ENCODE measurements at regions not wholly inside any gene's neighbourhood (a gene's known extent, or its start where the extent isn't known, plus 50 kb on each side); places are given as distances from the start of the nearest gene placed in this dataset.
"Not testable (repeated sequence)": the region's sequence is repeated elsewhere in the genome, so short reads cannot be mapped to it uniquely, and the experiment has no call there.

- DNase-seq, result not testable (repeated sequence)
These were observed 212.3 kb upstream of the LRRC61 start for GRCh38 chr7:150110882-150111281.

DNA sequence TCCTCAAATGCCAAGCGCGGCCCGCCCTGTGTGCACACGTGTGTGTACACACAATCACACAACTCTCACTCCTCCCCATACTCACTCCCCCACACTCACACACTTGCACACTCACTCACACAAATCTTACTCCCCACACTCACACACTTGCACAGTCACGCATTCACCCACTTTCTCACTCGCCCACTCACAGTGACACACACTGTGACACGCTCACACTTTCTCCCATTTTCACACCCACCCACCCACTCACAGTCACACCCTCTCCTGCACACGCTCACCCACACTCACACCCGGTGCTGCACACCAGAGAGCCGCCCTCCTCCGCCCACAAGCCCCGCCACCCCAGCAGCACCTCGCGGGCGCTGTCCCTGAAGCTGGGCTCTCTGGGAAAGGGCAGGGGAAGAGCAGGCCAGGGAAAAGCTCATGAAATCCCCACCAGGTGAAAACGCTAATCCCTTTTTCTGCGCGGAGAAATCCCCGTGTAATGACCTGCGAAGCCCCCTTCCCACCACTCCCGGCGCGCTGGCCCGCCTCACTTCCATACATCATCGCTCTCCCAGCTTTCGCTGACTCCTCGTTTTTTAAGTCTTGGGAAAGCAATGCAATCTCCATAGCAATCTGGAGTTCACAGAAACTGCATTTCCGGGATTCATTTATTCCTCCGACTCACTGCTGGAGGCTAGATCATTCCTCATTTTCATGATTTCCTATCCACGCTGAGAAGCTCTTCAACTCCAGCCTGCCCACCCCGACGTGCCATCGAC is 211.6 kb upstream of the LRRC61 start:
- DNase-seq, result not testable (repeated sequence)

- DNase-seq, result not testable (repeated sequence)
These were observed 209.9 kb upstream of the LRRC61 start for GRCh38 chr7:150113301-150113700.

DNA sequence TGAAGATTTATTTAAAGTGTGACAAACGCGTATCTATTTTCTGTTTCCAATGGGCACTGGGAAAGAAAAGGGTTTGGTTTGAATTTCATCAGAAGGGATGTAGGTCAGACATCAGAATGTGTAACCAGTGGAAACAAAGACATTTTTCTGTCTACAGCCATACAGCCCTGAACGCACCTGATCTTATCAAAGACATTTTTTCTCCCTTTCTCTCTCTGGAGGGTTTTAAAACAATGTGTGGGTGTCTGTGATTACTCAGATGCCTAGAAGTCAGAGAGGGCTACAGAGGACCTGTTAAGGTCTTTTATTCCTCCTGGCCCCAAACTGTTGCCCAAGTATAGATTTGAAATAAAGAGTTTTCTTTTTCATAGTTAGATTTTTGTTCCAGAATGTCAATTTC is 208.6 kb upstream of the LRRC61 start:
- DNase-seq, result not testable (repeated sequence)

GRCh38 chr7:150119966-150120365 is 203.2 kb upstream of the LRRC61 start:
- DNase-seq, result not testable (repeated sequence)

- not testable (repeated sequence) for DNase-seq
These were observed 197.3 kb upstream of the LRRC61 start for GRCh38 chr7:150125831-150126230.

- not testable (repeated sequence) for DNase-seq
These were observed 188.7 kb upstream of the LRRC61 start for GRCh38 chr7:150134451-150134850.

DNA sequence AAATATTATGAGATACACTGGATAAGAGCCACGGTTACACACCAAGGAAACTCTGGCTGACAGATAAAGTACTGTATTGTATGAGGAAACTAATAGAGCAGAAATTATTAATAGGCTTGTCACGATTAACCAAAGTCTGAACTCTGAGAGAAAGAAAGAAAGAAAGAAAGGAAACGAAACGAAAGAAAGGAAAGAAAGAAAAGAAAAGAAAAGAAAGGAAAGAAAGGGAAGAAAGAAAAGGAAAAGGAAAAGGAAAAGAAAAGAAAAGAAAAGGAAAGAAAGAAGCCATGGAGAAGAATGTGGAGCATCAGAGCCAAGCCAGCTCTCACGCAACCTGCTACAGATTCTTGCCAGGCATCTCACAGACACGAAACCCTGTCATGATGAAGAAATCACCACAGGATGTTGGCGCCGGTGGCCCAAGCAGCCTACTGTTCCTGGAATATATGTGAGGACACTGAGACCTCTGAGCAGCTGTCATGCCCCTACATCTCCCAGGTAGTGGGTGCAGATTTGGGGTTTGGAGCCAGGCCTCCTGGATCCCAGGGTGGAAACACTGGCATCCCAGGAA is 187.4 kb upstream of the LRRC61 start:
- DNase-seq, result not testable (repeated sequence)

- not testable (repeated sequence) for DNase-seq
These were observed 183.3 kb upstream of the LRRC61 start for GRCh38 chr7:150139840-150140239.

GRCh38 chr7:150141525-150142345 is 181.4 kb upstream of the LRRC61 start:
- DNase-seq, result not testable (repeated sequence)

DNA sequence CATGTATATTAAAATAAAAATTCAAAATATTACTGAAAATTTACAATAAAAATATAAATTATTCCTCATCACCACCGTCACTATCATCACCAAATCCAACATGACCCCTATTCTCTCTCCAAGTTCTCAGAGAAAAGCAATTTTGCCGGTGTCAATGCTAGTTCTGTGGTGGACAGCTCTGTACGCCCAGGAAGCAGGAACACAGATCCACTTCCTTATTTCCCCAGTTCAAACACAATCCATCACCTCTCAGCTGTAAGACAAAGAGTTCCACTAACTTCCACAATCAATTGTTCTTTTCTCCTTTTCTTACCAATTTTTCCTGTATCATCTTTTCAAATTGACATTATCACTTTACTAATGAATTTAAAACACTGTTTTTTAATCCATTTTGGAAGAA is 177.0 kb upstream of the LRRC61 start:
- DNase-seq, result not testable (repeated sequence)

- not testable (repeated sequence) for DNase-seq
These were observed 175.6 kb upstream of the LRRC61 start for GRCh38 chr7:150147524-150147923.

DNA sequence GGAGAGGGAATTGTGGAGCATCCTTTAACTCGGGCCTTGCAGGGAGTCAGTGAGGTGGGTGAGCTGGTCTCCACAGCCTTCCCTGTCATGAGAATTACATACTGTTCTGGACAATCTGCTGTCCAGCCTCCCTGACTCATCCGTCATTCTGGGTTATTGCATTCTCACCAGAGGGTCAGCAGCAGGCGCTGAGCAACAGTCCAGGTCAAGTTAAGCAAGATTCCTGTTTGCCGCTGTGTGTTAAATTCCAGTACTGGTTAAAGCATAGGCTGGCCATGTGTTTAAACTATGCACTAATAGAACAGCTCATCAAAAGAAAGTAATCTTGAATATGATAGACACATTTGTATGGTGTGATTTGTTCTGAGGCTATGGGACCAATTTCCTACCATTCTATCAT is 167.1 kb upstream of the LRRC61 start:
- not testable (repeated sequence) for DNase-seq

DNA sequence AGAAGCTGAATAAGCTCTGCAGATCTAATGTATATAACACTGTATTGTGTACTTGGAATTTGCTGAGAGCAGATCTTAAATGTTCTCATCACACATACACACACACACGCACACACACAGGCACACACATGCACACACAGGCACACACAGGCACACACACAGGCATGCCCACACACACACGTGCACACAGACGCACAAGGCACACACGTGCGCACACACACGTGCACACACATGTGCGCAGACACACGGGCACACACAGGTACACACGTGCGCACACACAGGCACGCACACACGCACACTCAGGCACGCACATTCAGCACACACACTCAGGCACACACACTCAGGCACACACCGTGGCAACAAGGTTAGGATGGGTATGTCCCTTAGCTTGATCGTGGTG is 164.5 kb upstream of the LRRC61 start:
- not testable (repeated sequence) for DNase-seq

GRCh38 chr7:150169515-150169914 is 153.6 kb upstream of the LRRC61 start:
- DNase-seq, result not testable (repeated sequence)

DNA sequence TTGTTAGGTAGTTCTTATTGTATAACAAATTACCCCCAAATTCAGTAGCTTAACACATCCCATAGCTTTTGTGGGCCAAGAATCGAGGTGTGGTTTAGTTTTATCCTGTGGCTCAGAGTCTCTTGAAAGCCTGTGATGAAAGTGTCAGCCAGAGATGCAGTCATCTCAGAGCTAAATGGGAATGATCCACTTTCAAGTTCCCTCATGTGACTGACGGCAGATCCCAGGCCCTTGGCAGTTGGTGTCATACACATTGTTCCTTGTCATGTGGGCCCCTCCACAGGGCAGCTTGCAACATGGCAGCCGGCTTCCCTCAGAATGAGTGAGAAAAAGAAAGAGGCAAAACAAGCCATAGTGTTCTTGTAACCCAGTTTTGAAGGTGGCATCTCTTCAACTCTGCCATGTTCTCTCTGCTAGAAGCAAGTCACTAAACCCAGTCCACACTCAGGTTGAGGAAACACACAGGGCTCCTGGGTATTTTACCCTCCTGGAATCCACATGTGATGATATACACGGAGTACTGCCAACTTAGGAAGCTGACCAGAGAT is 153.1 kb upstream of the LRRC61 start:
- not testable (repeated sequence) for DNase-seq

GRCh38 chr7:150183602-150184001 is 139.6 kb upstream of the LRRC61 start:
- not testable (repeated sequence) for DNase-seq

DNA sequence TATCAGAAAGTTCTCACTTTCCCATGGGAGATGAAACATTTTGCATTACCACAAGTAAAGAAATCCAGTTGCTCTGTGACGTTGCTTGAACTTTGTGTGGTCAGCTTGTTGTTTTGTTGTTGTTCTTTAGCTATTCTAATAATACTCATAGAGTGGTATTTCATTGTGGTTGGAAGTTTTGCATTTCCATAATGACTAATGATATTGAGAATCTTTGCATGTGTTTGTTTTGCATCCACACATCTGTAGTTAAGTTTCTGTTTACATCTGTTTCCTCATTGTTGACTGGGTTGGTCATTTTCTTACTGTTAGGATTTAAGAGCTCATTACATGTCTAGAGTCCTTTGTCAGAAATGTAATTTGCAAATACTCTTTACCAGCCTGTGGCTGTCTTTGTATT is 133.2 kb upstream of the LRRC61 start:
- not testable (repeated sequence) for DNase-seq

DNA sequence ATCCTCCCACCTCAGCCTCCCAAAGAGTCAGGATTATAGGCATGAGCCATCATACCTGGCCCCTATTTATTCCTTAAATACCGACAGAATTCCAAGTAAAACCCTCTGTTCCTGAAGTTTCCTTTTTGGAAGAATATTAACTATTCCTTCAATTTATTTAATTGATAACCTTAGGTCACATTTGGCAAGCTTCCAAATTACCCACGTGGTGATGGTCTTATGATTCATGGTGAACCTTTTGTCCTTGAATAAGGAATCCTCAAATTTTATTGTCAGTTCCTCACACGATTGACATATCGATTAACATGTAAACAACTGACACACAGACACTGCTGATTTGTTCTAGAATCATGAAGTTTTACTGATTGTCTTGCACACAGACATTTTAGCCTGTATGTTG is 130.6 kb upstream of the LRRC61 start:
- not testable (repeated sequence) for DNase-seq

DNA sequence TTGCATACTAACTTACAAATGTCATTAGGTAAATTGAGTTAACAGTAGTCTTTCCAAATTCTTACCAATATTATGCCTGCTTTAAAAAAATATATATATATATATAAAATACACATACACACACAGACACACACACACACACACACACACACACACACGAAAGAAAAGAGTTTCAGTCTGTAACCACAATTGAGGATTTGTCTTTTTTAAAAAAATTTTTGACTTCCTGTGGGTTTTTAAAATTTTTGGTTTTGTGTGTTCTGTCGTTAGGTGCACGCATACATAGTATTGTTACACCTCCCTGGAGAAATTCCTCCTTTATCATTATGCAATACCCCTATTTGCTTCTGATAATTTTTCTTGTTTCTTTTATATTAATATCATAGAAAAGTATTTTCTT is 129.3 kb upstream of the LRRC61 start:
- not testable (repeated sequence) for DNase-seq

All from NCI-H2029 treated with DMSO at 0.1 percent for 48 hours (cell line).